CD8-positive, alpha-beta memory T cell (primary cell): ENCODE measurements at regions not wholly inside any gene's neighbourhood (a gene's known extent, or its start where the extent isn't known, plus 50 kb on each side); places are given as distances from the start of the nearest gene placed in this dataset.

ENCODE experiments used
- CTCF ChIA-PET: fragments of 350-600 bp; sonication (Branson Sonifier 250); formaldehyde crosslinking; loops from one replicate; lab custom pipeline; 2021; ENCODE audit warnings: antibody characterized with exemption; lab: Charles Lee
- POLR2A ChIA-PET: fragments of 350-600 bp; sonication (Branson Sonifier 250); formaldehyde crosslinking; loops from one replicate; lab custom pipeline; 2021; ENCODE audit warnings: antibody characterized with exemption; lab: Charles Lee
- DNase-seq, 5 donors: peaks; one replicate each; pipeline versions ENCODE4 v3.0.0 to v3.0.0-alpha.2; 2020 to 2022; ENCODE audit warnings: mixed read lengths in 1 of 5
- H3K27ac ChIP-seq: one replicate; pipeline ENCODE4 v1.7.0; 2013; ENCODE audit warnings: low read depth, mild to moderate bottlenecking, low read length, moderate library complexity
- H3K27me3 ChIP-seq: 2 replicates; pipeline ENCODE4 v1.7.0; 2013; ENCODE audit warnings: low read length, mild to moderate bottlenecking; ENCODE audit not compliant: insufficient read depth, poor library complexity, severe bottlenecking
- H3K36me3 ChIP-seq: 2 replicates; pipeline ENCODE4 v1.7.0; 2013; ENCODE audit warnings: mild to moderate bottlenecking, low read length, moderate library complexity; ENCODE audit not compliant: insufficient read depth
- H3K4me1 ChIP-seq: 2 replicates; pipeline ENCODE4 v1.7.0; 2013; ENCODE audit warnings: mild to moderate bottlenecking, low read length, moderate library complexity; ENCODE audit not compliant: insufficient read depth
- H3K4me3 ChIP-seq: 2 replicates; pipeline ENCODE4 v1.7.0; 2013; ENCODE audit warnings: mild to moderate bottlenecking, low read length
- H3K9me3 ChIP-seq: 2 replicates; pipeline ENCODE4 v1.7.0; 2013; ENCODE audit warnings: mild to moderate bottlenecking, low read length
- H3K27ac Mint-ChIP-seq, 8 donors: one replicate each; pipeline ENCODE4 v1.8.0; 2020 to 2021; ENCODE audit warnings: mixed read lengths in 8 of 8, mild to moderate bottlenecking in 6 of 8, inconsistent platforms in 3 of 8, moderate library complexity in 3 of 8
- H3K27me3 Mint-ChIP-seq, 2 donors: one replicate each; pipeline ENCODE4 v1.8.0; 2020 to 2021; ENCODE audit warnings: mixed read lengths in 2 of 2, mild to moderate bottlenecking in 1 of 2, moderate library complexity in 1 of 2
- H3K36me3 Mint-ChIP-seq, 3 donors: one replicate each; pipeline ENCODE4 v1.8.0; 2020 to 2021; ENCODE audit warnings: mixed read lengths in 3 of 3, inconsistent platforms in 1 of 3, mild to moderate bottlenecking in 1 of 3
- H3K4me1 Mint-ChIP-seq, 3 donors: one replicate each; pipeline ENCODE4 v1.8.0; 2020 to 2021; ENCODE audit warnings: mixed read lengths in 3 of 3, inconsistent platforms in 1 of 3, mild to moderate bottlenecking in 1 of 3
- H3K4me3 Mint-ChIP-seq, 7 donors: one replicate each; pipeline ENCODE4 v1.8.0; 2020 to 2021; ENCODE audit warnings: mixed read lengths in 7 of 7, mild to moderate bottlenecking in 6 of 7, moderate library complexity in 4 of 7, inconsistent platforms in 2 of 7
- H3K9me3 Mint-ChIP-seq, 5 donors: one replicate each; pipeline ENCODE4 v1.8.0; 2020 to 2022; ENCODE audit warnings: mixed read lengths in 5 of 5, mild to moderate bottlenecking in 3 of 5, moderate library complexity in 2 of 5, inconsistent platforms in 1 of 5

- H3K4me1 Mint-ChIP-seq, result peaks cover 29 to 42% (median 39%) of the 10 kb centered on the region in 3 donors
- H3K9me3 Mint-ChIP-seq, result no peaks in the 10 kb centered on the region
- H3K27ac Mint-ChIP-seq, result peak overlapping the region in 3 of 8 donors; percentile 21 to 43 (median 31)
- no peak overlapping the region for H3K4me3 Mint-ChIP-seq
- H3K36me3 ChIP-seq, result no peaks in the 10 kb centered on the region
- H3K9me3 ChIP-seq, result no peaks in the 10 kb centered on the region
- peaks cover 0 to 4% (median 2%) of the 10 kb centered on the region in 3 donors for H3K36me3 Mint-ChIP-seq
- no peak for DNase-seq
- peaks cover 29% of the 10 kb centered on the region for H3K4me1 ChIP-seq
- ChIA-PET CTCF (no interaction called here), POLR2A (no interaction called here)
- no peaks in the 10 kb centered on the region for H3K27me3 Mint-ChIP-seq
- H3K4me3 ChIP-seq, result no peak overlapping the region
- H3K27me3 ChIP-seq, result no peaks in the 10 kb centered on the region
- no peak overlapping the region for H3K27ac ChIP-seq
These were observed 54.7 kb upstream of the GGTLC1 start for GRCh38 chr20:24043294-24043693.

- Mint-ChIP-seq H3K27me3 (no peaks in the 10 kb centered on the region), H3K36me3 (peaks cover 0 to 6% (median 4%) of the 10 kb centered on the region in 3 donors), H3K27ac (peak overlapping the region in 1 of 8 donors; percentile 25), H3K9me3 (no peaks in the 10 kb centered on the region), H3K4me3 (no peak overlapping the region), H3K4me1 (peaks cover 34 to 48% (median 44%) of the 10 kb centered on the region in 3 donors)
- Histone ChIP-seq H3K27ac (no peak overlapping the region), H3K4me3 (no peak overlapping the region), H3K4me1 (peaks cover 29% of the 10 kb centered on the region), H3K9me3 (no peaks in the 10 kb centered on the region), H3K36me3 (no peaks in the 10 kb centered on the region), H3K27me3 (no peaks in the 10 kb centered on the region)
- POLR2A ChIA-PET, result no interaction called here
- CTCF ChIA-PET, result no interaction called here
- no peak for DNase-seq
These were observed 54.1 kb upstream of the GGTLC1 start for GRCh38 chr20:24042646-24043045.

DNA sequence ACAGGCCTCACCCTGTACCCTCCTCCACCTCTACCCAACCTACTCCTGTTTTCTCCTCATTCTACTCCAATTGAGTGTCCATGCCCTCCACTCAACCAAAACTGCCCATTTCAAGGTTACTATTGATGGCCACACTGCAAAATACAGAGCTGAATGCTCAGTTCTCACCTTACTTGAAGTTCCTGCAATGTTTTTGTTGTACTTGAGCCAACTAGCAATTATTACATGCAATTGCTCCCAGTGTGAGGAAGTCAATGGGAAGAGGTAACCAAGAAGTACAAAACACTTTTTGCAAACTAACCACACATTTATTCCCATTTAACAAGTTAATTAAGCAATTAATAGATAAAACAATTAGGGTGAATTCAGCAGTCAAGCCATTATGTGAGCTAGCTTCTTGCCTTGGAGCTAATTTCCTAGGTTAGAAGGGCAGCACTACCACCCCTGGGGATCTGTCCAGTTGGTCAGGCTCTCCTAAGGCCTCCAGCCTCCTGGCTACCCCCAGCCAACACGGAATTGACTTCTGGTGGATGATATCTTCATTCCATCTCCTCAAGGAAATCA, 52.4 kb upstream of the GGTLC1 start:
- H3K4me3 ChIP-seq, result no peak overlapping the region
- CTCF ChIA-PET, result no interaction called here
- no peak overlapping the region for H3K27ac ChIP-seq
- peaks cover 16% of the 10 kb centered on the region for H3K4me1 ChIP-seq
- H3K27ac Mint-ChIP-seq, result peak overlapping the region in 1 of 8 donors; percentile 73
- H3K9me3 Mint-ChIP-seq, result no peaks in the 10 kb centered on the region
- no peaks in the 10 kb centered on the region for H3K27me3 Mint-ChIP-seq
- no peaks in the 10 kb centered on the region for H3K36me3 ChIP-seq
- no peaks in the 10 kb centered on the region for H3K9me3 ChIP-seq
- no peak for DNase-seq
- H3K4me3 Mint-ChIP-seq, result no peak overlapping the region
- H3K36me3 Mint-ChIP-seq, result peaks cover 0 to 6% (median 4%) of the 10 kb centered on the region in 3 donors
- peaks cover 27 to 40% (median 32%) of the 10 kb centered on the region in 3 donors for H3K4me1 Mint-ChIP-seq
- POLR2A ChIA-PET, result no interaction called here
- no peaks in the 10 kb centered on the region for H3K27me3 ChIP-seq

- H3K27ac ChIP-seq, result no peak overlapping the region
- Mint-ChIP-seq H3K4me3 (no peak overlapping the region), H3K36me3 (peaks cover 0 to 6% (median 4%) of the 10 kb centered on the region in 3 donors), H3K27ac (peak overlapping the region in 2 of 8 donors; percentile 42 to 83), H3K27me3 (no peaks in the 10 kb centered on the region), H3K9me3 (no peaks in the 10 kb centered on the region), H3K4me1 (peaks cover 18 to 32% (median 20%) of the 10 kb centered on the region in 3 donors)
- no peaks in the 10 kb centered on the region for H3K4me1 ChIP-seq
- no peak for DNase-seq
- no peak overlapping the region for H3K4me3 ChIP-seq
- POLR2A ChIA-PET, result no interaction called here
- H3K27me3 ChIP-seq, result no peaks in the 10 kb centered on the region
- CTCF ChIA-PET, result no interaction called here
- H3K9me3 ChIP-seq, result no peaks in the 10 kb centered on the region
- H3K36me3 ChIP-seq, result no peaks in the 10 kb centered on the region
These were observed 50.6 kb upstream of the GGTLC1 start for GRCh38 chr20:24039196-24039595.
